Urinary bladder (tissue), 3 donors: ENCODE measurements at regions not wholly inside any gene's neighbourhood (a gene's known extent, or its start where the extent isn't known, plus 50 kb on each side); places are given as distances from the start of the nearest gene placed in this dataset.
"Not testable (repeated sequence)": the region's sequence is repeated elsewhere in the genome, so short reads cannot be mapped to it uniquely, and the experiment has no call there.

ENCODE experiments used
- DNase-seq: peaks from one replicate; pipeline ENCODE4 v3.0.0-alpha.2; 2015; ENCODE audit errors: extremely low spot score
- H3K27ac ChIP-seq: one replicate; pipeline ENCODE4 v1.5.1; 2013; ENCODE audit warnings: low read depth, mild to moderate bottlenecking, moderate library complexity
- H3K36me3 ChIP-seq: one replicate; pipeline ENCODE4 v1.6.1; 2013; ENCODE audit warnings: mild to moderate bottlenecking, moderate library complexity; ENCODE audit not compliant: insufficient read depth
- H3K4me1 ChIP-seq: one replicate; pipeline ENCODE4 v1.6.1; 2013; ENCODE audit warnings: mild to moderate bottlenecking, moderate library complexity; ENCODE audit not compliant: insufficient read depth
- H3K4me3 ChIP-seq: one replicate; pipeline ENCODE4 v1.5.1; 2013; ENCODE audit warnings: low read depth, low read length
- WGBS: extraction: QIAGEN DNeasy Blood & Tissue Kit; methylation state at CpG from one replicate; pipeline ENCODE4 v1.1.7; 2013; 5-methylcytosine and 5-hydroxymethylcytosine counted together
- donor health status: healthy with polysubstance abuse.
- donor health status: healthy.

DNA sequence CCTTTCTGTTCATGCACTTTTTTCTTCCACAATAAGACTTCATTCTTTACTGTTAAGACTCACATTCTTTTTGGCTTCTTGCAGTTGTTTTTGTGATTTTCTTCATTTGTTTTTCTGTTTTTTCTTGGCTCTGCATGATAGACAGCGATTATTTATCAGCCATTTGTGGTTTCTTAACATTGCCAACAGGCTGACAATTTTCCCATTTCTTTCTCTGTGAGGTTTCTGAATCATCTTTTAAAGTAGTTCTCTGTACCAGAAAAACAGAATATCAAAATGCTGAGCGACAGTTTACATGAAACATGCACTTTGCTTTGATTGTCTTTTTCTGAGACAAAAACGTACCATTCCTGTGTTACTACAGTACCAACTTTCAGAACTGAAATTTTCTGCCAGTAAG is 334.2 kb upstream of the MAGI2 start:
- no peak overlapping the region for H3K27ac ChIP-seq
- no peak for DNase-seq

DNA sequence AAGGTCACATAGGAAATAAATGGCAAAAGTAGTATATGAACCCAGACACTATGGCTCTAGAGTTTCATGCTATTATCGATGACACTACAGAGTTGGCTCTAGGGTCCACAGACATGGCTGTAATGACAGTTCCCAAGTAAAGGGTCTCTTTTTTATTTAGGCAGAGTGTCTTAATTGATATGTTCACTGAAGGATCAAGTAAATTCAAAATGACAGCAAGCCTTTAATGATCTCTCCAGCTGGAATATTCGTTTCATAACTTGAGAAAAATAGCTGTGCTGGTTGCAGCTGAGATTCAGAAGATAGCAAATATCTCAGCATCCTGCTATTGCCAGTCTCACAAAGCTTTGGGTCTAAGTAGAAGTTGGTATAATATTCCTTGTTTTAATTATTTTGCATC is 333.6 kb upstream of the MAGI2 start:
- H3K4me1 ChIP-seq: no peaks in the 10 kb centered on the region
- 75% methylated on average over 2 of the region's 2 CpGs for WGBS
- no peaks in the 10 kb centered on the region for H3K36me3 ChIP-seq
- H3K27ac ChIP-seq: no peak overlapping the region
- no peak overlapping the region for H3K4me3 ChIP-seq
- no peak for DNase-seq

More for the DNA sequence above, 334.2 kb upstream of the MAGI2 start:
- no peak overlapping the region for H3K4me3 ChIP-seq
- H3K4me1 ChIP-seq: no peaks in the 10 kb centered on the region
- no peaks in the 10 kb centered on the region for H3K36me3 ChIP-seq
- WGBS: 74% methylated on average over 3 of the region's 3 CpGs

DNA sequence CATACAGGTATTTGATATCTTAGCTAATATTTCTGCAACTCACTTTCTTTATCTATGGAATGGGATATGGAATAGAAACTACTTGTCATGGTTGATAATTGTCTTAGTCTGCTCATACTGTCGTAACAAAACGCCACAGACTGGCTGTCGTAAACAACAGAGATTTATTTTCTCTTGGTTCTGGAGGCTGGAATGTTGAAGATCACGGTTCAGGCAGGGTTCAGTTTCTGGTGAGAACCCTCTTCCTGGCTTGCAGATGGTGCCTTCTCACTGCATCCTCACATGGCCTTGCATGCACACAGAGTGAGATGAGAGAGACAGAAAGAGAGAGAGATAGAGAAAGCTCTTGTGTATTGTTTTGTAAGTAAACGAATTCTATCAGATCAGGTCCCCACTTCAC is 332.7 kb upstream of the MAGI2 start:
- DNase-seq: no peak
- no peaks in the 10 kb centered on the region for H3K4me1 ChIP-seq
- 61% methylated on average over 5 of the region's 5 CpGs for WGBS

DNA sequence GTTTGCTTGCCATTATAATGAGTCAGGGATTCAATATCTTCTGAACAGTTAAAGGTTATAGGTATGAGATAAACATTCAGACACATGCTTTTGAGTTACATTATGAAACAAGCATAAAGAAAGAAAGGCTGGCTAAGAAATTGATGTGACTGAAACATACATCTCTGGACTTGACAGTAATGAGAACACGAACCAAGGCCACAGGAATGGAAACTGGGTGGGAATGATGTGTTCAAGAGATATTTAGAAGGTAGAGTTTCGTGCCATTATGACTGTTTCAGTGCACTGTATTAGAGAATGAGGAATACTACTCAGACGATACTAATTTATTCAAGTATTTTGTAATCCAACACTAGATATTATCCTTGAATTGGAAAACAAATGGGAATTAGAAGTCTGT is 332.1 kb upstream of the MAGI2 start:
- Histone ChIP-seq H3K4me1 (no peaks in the 10 kb centered on the region), H3K27ac (no peak overlapping the region), H3K36me3 (no peaks in the 10 kb centered on the region), H3K4me3 (no peak overlapping the region)
- WGBS: 88% methylated on average over 3 of the region's 3 CpGs
- no peak for DNase-seq

More for the DNA sequence above, 332.7 kb upstream of the MAGI2 start:
- Histone ChIP-seq H3K36me3 (no peaks in the 10 kb centered on the region), H3K4me3 (no peak overlapping the region), H3K27ac (no peak overlapping the region)

DNA sequence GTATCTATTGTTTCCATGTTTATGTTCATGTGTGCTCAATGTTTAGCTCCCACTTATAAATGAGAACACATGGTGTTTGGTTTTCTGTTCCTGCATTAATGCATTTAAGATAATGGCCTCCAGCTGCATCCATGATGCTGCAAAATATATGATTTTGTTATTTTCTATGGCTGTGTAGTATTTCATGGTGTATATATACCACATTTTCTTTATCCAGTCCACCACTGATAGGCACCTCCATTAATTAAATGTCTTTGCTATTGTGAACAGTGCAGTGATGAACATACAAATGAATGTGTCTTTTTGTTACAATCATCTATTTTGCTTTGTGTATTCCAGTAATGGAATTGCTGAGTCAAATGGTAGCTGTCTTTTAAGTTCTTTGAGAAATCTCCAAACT is 329.4 kb upstream of the MAGI2 start:
- Histone ChIP-seq H3K4me1 (no peaks in the 10 kb centered on the region), H3K4me3 (no peak overlapping the region), H3K36me3 (no peaks in the 10 kb centered on the region), H3K27ac (no peak overlapping the region)
- DNase-seq: no peak

DNA sequence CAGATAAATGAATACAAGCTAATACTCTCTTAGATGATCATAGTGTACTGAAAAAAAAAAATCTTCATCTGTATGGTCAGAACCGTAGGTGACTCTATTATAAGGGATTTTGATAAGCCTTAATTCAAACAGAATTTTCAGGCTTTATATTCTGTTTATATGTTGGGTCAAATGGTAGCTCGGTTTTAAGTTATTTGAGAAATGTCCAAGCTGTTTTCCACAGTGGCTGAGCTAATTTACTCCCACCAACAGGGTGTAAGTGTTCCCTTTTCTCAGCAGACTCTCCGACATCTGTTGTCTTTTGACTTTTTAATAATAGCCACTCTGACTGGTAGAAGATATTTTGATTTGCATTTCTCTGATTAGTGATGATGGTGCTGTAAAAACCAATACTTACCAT is 328.8 kb upstream of the MAGI2 start:
- WGBS: 36% methylated on average over 3 of the region's 3 CpGs
- H3K4me1 ChIP-seq: no peaks in the 10 kb centered on the region
- DNase-seq: no peak

DNA sequence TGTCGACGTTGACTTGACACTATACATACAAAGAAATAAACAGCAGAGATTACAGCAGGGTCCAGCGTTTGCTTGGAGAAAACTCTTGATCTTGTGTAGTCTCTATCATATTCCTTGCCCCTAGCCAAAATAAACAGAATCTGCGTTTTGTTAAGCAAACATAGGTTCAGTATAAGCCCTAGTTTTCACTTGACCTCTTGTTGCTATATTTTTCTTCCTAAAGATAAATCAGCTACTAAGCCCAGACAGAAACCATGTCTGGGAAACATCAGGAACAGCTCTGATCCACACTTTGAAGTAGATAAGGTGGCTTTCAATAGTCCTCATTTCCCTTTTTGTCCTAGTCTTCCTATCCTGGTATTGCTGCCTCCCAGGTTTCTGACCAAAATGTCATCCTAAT is 328.2 kb upstream of the MAGI2 start:
- Histone ChIP-seq H3K4me3 (no peak overlapping the region), H3K4me1 (no peaks in the 10 kb centered on the region), H3K36me3 (no peaks in the 10 kb centered on the region), H3K27ac (no peak overlapping the region)
- DNase-seq: no peak
- WGBS: 21% methylated on average over 4 of the region's 4 CpGs

More for the DNA sequence above, 328.8 kb upstream of the MAGI2 start:
- no peak overlapping the region for H3K27ac ChIP-seq
- no peaks in the 10 kb centered on the region for H3K36me3 ChIP-seq
- no peak overlapping the region for H3K4me3 ChIP-seq

DNA sequence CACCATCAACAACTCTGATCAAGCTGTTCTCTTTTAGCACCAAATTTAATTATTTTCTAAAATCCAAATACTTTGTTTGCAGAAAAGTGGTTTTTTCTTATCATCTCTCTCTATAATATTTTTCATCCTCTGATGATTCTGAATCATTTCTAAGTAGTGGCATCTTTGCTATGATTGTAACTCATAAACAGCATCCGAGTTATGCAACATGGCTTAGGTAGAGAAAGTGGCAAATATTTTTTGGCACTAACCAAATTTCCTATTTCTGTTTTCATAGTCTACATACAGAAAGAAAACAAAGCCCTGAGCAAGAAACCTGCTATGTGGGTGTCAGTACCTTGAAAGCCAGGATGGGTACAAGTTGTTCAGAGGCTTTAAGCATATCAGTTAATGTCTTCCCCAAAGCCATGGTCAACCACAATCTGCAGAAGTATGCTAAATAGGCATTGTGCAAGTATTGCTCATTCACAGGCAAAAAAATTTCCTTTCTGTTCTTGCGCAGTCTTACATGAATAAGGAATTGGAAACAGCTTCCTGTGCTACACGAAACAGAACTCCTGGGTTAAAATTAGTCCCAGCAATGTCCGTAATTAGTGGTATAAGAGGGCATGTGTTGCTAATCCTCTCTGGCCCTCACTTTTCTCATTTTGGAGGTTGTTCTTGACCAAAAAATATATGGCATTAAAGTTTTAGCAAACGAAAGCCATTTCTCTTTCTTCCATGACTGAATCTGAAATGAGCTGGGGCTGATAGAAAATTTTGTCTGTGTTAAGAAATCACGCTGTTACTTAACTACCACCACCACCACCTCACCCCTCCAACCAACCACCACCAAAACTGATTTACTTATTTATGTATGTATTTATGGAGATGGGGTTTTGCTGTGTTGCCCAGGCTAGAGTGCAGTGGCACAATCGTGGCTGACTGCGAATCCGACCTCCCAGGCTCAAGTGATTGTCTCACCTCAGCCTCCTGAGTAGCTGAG is 325.6 kb upstream of the MAGI2 start:
- no peaks in the 10 kb centered on the region for H3K4me1 ChIP-seq
- no peak overlapping the region for H3K4me3 ChIP-seq
- H3K36me3 ChIP-seq: no peaks in the 10 kb centered on the region
- 86% methylated on average over 9 of the region's 9 CpGs for WGBS
- no peak for DNase-seq
- no peak overlapping the region for H3K27ac ChIP-seq

DNA sequence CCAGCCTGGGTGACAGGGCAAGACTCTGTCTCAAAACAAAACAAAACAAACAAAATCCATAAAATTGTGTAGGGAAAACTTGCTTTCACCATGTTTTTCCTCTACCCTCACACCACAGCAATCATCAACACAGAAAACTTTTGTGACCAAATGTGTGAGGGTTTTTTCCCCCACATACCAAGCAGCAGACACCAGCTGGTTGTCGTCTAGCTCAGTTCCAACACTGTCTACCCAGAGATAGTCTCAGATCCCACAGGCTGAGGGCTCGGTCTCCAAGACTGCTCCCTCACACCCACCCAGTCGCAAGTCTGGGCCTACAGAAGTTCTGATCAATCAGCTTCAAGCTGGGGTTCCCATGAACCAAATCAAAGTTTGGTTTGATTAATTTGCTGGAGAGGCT is 322.4 kb upstream of the MAGI2 start:
- Histone ChIP-seq H3K4me1 (no peaks in the 10 kb centered on the region), H3K27ac (no peak overlapping the region), H3K4me3 (no peak overlapping the region), H3K36me3 (no peaks in the 10 kb centered on the region)
- 64% methylated on average over 3 of the region's 3 CpGs for WGBS
- DNase-seq: no peak

DNA sequence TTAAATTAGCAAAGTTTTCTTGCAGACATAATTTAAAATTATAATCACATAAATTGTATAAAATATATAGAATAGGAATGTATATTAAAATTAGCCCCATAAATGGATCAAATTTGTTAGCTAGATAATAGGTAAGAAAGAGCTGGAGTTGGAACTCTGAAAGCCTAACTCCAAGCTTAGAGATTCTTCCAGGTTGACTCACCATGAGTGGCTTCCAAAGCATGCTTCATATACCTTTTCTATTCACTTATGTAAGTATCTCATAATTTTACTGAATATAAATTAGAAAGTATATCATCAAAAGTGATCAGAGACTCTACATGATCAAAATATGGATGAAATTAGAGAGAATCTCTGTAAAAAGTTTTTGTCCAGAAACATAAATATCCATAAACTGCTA is 320.7 kb upstream of the MAGI2 start:
- no peak overlapping the region for H3K27ac ChIP-seq
- no peak overlapping the region for H3K4me3 ChIP-seq
- DNase-seq: no peak
- no peaks in the 10 kb centered on the region for H3K4me1 ChIP-seq
- H3K36me3 ChIP-seq: no peaks in the 10 kb centered on the region

DNA sequence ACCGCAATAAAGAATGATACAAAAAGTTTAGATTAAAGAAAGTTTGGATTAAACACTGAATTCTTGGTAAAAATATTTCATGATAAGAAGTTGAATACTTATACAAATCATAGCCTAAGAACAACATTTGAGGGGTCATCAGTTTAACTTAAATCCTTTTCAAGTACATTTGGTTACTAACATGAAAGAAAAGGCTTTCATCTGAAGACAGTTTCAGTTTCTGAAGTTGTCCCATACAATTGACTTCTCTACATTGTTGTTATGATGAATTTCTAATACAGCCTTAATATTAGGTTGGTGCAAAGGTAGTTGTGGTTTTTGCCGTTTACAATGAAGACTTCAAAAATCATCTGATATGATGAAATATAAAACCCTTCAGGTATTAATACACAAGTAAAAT is 317.5 kb upstream of the MAGI2 start:
- Histone ChIP-seq H3K36me3 (no peaks in the 10 kb centered on the region), H3K4me1 (no peaks in the 10 kb centered on the region), H3K4me3 (no peak overlapping the region), H3K27ac (no peak overlapping the region)
- DNase-seq: no peak
- WGBS: 51% methylated on average over 2 of the region's 2 CpGs

DNA sequence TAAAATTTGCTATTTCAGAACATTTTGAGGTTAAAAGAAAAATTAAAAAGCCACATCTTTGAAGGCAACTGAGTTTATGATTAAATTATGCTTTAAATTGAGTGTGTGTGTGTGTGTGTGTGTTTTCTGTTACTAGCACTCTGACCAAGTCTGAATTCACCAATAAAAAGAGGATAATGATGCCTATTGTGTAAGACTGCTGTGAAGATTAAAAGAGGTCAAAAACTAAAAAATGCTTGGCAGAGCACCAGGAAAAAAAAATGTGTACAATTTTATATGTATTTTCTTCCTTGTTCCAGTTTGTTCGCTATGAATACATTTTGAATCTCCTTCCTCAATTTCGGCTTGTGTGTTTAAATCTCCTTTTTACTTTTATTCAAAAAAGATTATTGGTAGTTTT is 316.6 kb upstream of the MAGI2 start:
- H3K4me1 ChIP-seq: no peaks in the 10 kb centered on the region

DNA sequence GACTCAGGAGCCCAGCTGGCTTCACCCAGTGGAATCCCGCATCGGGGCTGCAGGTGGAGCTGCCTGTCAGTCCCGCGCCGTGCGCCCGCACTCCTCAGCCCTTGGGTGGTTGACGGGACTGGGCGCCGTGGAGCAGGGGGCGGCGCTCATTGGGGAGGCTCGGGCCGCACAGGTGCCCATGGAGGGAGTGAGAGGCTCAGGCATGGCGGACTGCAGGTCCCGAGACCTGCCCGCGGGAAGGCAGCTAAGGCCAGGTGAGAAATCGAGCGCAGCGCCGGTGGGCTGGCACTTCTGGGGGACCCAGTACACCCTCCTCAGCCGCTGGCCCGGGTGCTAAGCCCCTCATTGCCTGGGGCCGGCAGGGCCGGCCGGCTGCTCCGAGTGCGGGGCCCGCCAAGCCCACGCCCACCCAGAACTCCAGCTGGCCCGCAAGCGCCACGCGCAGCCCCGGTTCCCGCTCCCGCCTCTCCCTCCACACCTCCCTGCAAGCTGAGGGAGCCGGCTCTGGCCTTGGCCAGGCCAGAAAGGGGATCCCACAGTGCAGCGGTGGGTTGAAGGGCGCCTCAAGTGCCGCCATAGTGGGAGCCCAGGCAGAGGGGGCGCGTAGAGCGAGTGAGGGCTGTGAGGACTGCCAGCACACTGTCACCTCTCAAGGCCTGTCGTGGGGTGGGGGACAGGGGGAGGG is 314.6 kb upstream of the MAGI2 start:
- H3K36me3 ChIP-seq, DNase-seq, H3K4me1 ChIP-seq, H3K4me3 ChIP-seq, H3K27ac ChIP-seq: not testable (repeated sequence)
- 93% methylated on average over 46 of the region's 46 CpGs for WGBS

More for the DNA sequence above, 316.6 kb upstream of the MAGI2 start:
- DNase-seq: no peak
- H3K27ac ChIP-seq: no peak overlapping the region
- no peaks in the 10 kb centered on the region for H3K36me3 ChIP-seq
- WGBS: 73% methylated on average over 2 of the region's 2 CpGs
- no peak overlapping the region for H3K4me3 ChIP-seq

DNA sequence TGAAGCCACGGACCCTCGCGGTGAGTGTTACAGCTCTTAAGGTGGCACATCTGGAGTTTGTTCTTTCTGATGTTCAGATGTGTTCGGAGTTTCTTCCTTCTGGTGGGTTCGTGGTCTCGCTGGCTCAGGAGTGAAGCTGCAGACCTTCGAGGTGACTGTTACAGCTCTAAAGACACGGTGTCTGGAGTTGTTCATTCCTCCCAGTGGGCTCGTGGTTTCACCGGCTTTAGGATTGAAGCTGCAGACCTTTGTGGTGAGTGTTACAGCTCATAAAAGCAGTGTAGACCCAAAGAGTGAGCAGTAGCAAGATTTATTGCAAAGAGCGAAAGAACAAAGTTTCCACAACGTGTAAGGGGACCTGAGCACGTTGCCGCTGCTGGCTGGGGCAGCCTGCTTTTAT is 313.7 kb upstream of the MAGI2 start:
- WGBS: 79% methylated on average over 14 of the region's 14 CpGs
- not testable (repeated sequence) for H3K4me1 ChIP-seq

More for the DNA sequence above, 313.7 kb upstream of the MAGI2 start:
- H3K36me3 ChIP-seq, H3K27ac ChIP-seq, H3K4me3 ChIP-seq, DNase-seq: not testable (repeated sequence)
